ENCODE measurements at regions not wholly inside any gene's neighbourhood (a gene's known extent, or its start where the extent isn't known, plus 50 kb on each side); places are given as distances from the start of the nearest gene placed in this dataset.

DNA sequence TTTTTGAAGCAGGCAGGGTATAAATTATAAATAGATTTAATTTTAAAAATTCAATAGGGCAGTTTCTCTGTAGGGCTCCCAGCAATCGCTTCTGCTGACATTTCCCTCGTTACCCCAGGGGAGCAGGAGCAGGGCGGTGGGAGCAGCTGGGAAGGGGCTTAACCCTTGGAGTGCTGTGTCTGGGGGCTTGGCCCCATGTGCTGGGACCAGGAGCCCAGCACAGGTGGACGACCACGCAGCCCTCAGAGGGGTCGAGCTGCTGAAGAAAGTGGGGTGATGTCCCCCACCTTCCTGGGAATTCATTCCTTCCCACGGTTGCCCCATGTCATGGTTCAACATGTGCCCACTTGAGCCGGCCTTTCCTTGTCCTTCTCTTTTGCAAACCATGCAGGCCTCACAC, 67.5 kb upstream of the STX16 start:
- TF ChIP-seq, protein P1, sequence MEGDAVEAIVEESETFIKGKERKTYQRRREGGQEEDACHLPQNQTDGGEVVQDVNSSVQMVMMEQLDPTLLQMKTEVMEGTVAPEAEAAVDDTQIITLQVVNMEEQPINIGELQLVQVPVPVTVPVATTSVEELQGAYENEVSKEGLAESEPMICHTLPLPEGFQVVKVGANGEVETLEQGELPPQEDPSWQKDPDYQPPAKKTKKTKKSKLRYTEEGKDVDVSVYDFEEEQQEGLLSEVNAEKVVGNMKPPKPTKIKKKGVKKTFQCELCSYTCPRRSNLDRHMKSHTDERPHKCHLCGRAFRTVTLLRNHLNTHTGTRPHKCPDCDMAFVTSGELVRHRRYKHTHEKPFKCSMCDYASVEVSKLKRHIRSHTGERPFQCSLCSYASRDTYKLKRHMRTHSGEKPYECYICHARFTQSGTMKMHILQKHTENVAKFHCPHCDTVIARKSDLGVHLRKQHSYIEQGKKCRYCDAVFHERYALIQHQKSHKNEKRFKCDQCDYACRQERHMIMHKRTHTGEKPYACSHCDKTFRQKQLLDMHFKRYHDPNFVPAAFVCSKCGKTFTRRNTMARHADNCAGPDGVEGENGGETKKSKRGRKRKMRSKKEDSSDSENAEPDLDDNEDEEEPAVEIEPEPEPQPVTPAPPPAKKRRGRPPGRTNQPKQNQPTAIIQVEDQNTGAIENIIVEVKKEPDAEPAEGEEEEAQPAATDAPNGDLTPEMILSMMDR (IDR thresholded peaks at IDR 0.05): no peak
- TF ChIP-seq POLR2A (IDR thresholded peaks at IDR 0.05): no peak

Measured in gastroesophageal sphincter (tissue), 3 donors.